ENCODE measurements at regions not wholly inside any gene's neighbourhood (a gene's known extent, or its start where the extent isn't known, plus 50 kb on each side); places are given as distances from the start of the nearest gene placed in this dataset.
"Not testable (repeated sequence)": the region's sequence is repeated elsewhere in the genome, so short reads cannot be mapped to it uniquely, and the experiment has no call there.

DNA sequence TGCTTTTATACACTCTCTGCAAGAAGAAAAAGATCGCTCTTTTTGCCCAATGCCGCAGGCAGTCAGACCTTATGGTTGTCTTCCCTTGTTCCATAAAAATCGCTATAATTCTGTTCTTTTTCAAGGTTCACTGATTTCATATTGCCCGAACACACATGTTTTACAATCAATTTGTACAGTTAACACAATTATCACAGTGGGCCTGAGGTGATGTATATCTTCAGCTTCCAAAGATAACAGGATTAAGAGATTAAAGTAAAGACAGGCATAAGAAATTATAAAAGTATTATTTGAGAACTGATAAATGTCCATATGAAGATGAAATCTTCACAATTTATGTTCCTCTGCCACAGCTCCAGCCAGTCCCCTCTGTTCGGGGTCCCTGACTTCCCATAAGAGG lies 703.4 kb upstream of the RAG2 start:
- not testable (repeated sequence) for TF ChIP-seq EZH2 (IDR thresholded peaks at IDR 0.05; ENCODE audit: insufficient read depth, poor library complexity, severe bottlenecking); EZH2phosphoT487 (IDR thresholded peaks at IDR 0.05; ENCODE audit: insufficient read depth, low read depth)

Data from GM23248 (cell line).